K562 (cell line): ENCODE measurements at regions not wholly inside any gene's neighbourhood (a gene's known extent, or its start where the extent isn't known, plus 50 kb on each side); places are given as distances from the start of the nearest gene placed in this dataset.
A peak's percentile ranks its signal among the peaks of the same experiment; 100 is the strongest.

Experiments
- ATAC-seq: fragments of 200-7000 bp; cut with Tn5 transposase; 3 replicates; pipeline ENCODE4 v1.9.1; 2020; ENCODE audit warnings: moderate library complexity
- BruUV-seq: library from RNA; stranded (reverse); fragments of 400-500 nt; replicated peaks from 2 replicates; lab custom pipeline; 2021; lab: Mats Ljungman, UMichigan
- CTCF ChIA-PET: fragments of 300-600 bp; formaldehyde crosslinking; extraction: SDS; loops from one replicate; lab custom pipeline; 2021; ENCODE audit warnings: low intra/inter-chr PET ratio; lab: Yijun Ruan, JAX
- POLR2A ChIA-PET: fragments of 300-600, 350-650 bp; sonication (Branson Sonifier 250); formaldehyde crosslinking; extraction: SDS; loops from one replicate; lab custom pipeline; 2021; ENCODE audit warnings: antibody characterized with exemption, inconsistent platforms; lab: Yijun Ruan, JAX
- DNase-seq, 4 experiments: peaks; one replicate each; pipeline versions ENCODE4 v3.0.0 to v3.0.0-alpha.2; 2011 to 2018; ENCODE audit warnings: low spot score in 3 of 4, mixed read lengths in 3 of 4; ENCODE audit errors: extremely low read depth in 1 of 4
- FAIRE-seq: peaks from 2 replicates; lab custom pipeline; 2011; peaks lifted over from hg19 to GRCh38; lab: Jason Lieb, UNC
- H2AFZ ChIP-seq: 2 replicates; pipeline ENCODE4 v1.6.0; 2011; ENCODE audit warnings: low read depth, low read length, control low read depth, inconsistent platforms
- H3K27ac ChIP-seq: fragments of 200-600 bp; 3 replicates; pipeline ENCODE4 v1.8.0; 2011; ENCODE audit warnings: low read depth, mild to moderate bottlenecking, control low read depth, inconsistent platforms, low read length, moderate library complexity, mixed read lengths; ENCODE audit errors: extremely low read depth
- H3K27me3 ChIP-seq, 2 experiments: fragments of 300-600 bp in 1 of 2; 2 replicates in 1 of 2; 3 replicates in 1 of 2; pipeline versions ENCODE4 v1.6.0 to v1.8.0; 2011; ENCODE audit warnings: inconsistent platforms in 2 of 2, low read length in 2 of 2, mild to moderate bottlenecking in 1 of 2, mixed read lengths in 1 of 2, moderate library complexity in 1 of 2; ENCODE audit not compliant: control insufficient read depth in 2 of 2, insufficient read depth in 2 of 2
- H3K36me3 ChIP-seq: fragments of 300-600 bp; 3 replicates; pipeline ENCODE4 v1.8.0; 2011; ENCODE audit warnings: mild to moderate bottlenecking, low read length, inconsistent platforms; ENCODE audit not compliant: control insufficient read depth, insufficient read depth
- H3K4me1 ChIP-seq, 2 experiments: fragments of 200-600 bp in 1 of 2; replicated peaks in 1 of 2; 2 replicates in 1 of 2; 3 replicates in 1 of 2; pipeline versions ENCODE4 v1.5.1 to v1.8.0; 2011; ENCODE audit warnings: inconsistent platforms in 2 of 2, low read length in 2 of 2, mild to moderate bottlenecking in 1 of 2, mixed read lengths in 1 of 2, moderate library complexity in 1 of 2; ENCODE audit not compliant: control insufficient read depth in 2 of 2, insufficient read depth in 2 of 2
- H3K4me2 ChIP-seq: 2 replicates; pipeline ENCODE4 v1.6.1; 2011; ENCODE audit warnings: low read length, control low read depth, inconsistent platforms, mixed read lengths; ENCODE audit not compliant: insufficient read depth
- H3K4me3 ChIP-seq: fragments of 200-600 bp; sonication (generic), shearing (Covaris generic); 2 replicates; pipeline ENCODE4 v1.5.1; 2016; ENCODE audit warnings: control low read depth, inconsistent platforms
- H3K79me2 ChIP-seq: fragments of 200-600 bp; 3 replicates; pipeline ENCODE4 v1.8.0; 2011; ENCODE audit warnings: low read length, inconsistent platforms; ENCODE audit not compliant: control insufficient read depth, insufficient read depth
- H3K9ac ChIP-seq, 2 experiments: 2 replicates each; pipeline versions ENCODE4 v1.6.0 to v1.6.1; 2011; ENCODE audit warnings: low read depth in 2 of 2, low read length in 2 of 2, control low read depth in 1 of 2, inconsistent platforms in 1 of 2, mild to moderate bottlenecking in 1 of 2, mixed read lengths in 1 of 2; ENCODE audit not compliant: insufficient read depth in 1 of 2
- H3K9me1 ChIP-seq: one replicate; pipeline ENCODE4 v1.6.0; 2011; ENCODE audit warnings: inconsistent platforms, mild to moderate bottlenecking, low read length, moderate library complexity; ENCODE audit not compliant: control insufficient read depth, insufficient read depth
- H3K9me3 ChIP-seq: replicated peaks from 2 replicates; pipeline ENCODE4 v1.5.1; 2011; ENCODE audit warnings: low read depth, low read length, inconsistent platforms; ENCODE audit not compliant: control insufficient read depth, insufficient read depth
- H4K20me1 ChIP-seq: replicated peaks from 2 replicates; pipeline ENCODE4 v1.6.1; 2011; ENCODE audit warnings: low read length, inconsistent platforms, mixed read lengths; ENCODE audit not compliant: control insufficient read depth, insufficient read depth
- BCOR ChIP-seq: fragments of 450-650 bp; IDR thresholded peaks from 2 replicates; pipeline ENCODE4 v1.6.1; 2016
- CBX1 ChIP-seq: sonication (generic); IDR thresholded peaks from 2 replicates; pipeline ENCODE4 v1.6.1; 2016; ENCODE audit warnings: antibody characterized with exemption, low read depth, mild to moderate bottlenecking
- ETS2 ChIP-seq: IDR thresholded peaks from 2 replicates; pipeline ENCODE4 v1.6.1; 2016; ENCODE audit warnings: borderline replicate concordance, missing genetic modification characterization, mild to moderate bottlenecking, moderate library complexity, missing compliant biosample characterization; ENCODE audit not compliant: poor library complexity, severe bottlenecking
- JUND ChIP-seq, 2 experiments: IDR thresholded peaks; 2 replicates in 1 of 2; 3 replicates in 1 of 2; pipeline ENCODE4 v1.6.1; 2011; ENCODE audit warnings: borderline replicate concordance in 2 of 2, low read depth in 2 of 2, low read length in 2 of 2, improper control_type of control experiment in 1 of 2, missing biosample characterization in 1 of 2, missing genetic modification characterization in 1 of 2, missing genetic modification reagents in 1 of 2
- KLF1 ChIP-seq: fragments of 450-650 bp; IDR thresholded peaks from 2 replicates; pipeline ENCODE4 v1.6.1; 2016; ENCODE audit warnings: missing genetic modification characterization, missing compliant biosample characterization
- SP2 ChIP-seq: IDR thresholded peaks from 2 replicates; pipeline ENCODE4 v1.6.1; 2011; ENCODE audit warnings: mild to moderate bottlenecking, low read depth, low read length, moderate library complexity; ENCODE audit not compliant: poor library complexity, severe bottlenecking; ENCODE audit errors: extremely low read depth
- TEAD1 ChIP-seq, 2 experiments: fragments of 450-650 bp in 1 of 2; sonication (generic) in 1 of 2; formaldehyde crosslinking; IDR thresholded peaks; 2 replicates each; pipeline versions ENCODE4 v1.4.0 to v1.8.0; 2020 to 2022; ENCODE audit warnings: mild to moderate bottlenecking in 2 of 2, missing genetic modification reagents in 1 of 2
- TRIM24 ChIP-seq, 2 experiments: fragments of 450-650 bp; IDR thresholded peaks; 2 replicates each; pipeline ENCODE4 v1.6.1; 2016
- ZNF24 ChIP-seq: fragments of 450-650 bp; IDR thresholded peaks from 2 replicates; pipeline ENCODE4 v1.6.1; 2016
- ZNF316 ChIP-seq: fragments of 450-650 bp; IDR thresholded peaks from 2 replicates; pipeline ENCODE4 v1.6.1; 2016
- WGBS: fragments of 100-300 bp; shearing (Covaris generic); methylation state at CpG from one replicate; pipeline ENCODE4 v1.1.6; 2016; ENCODE audit warnings: low coverage, mixed read lengths; ENCODE audit not compliant: insufficient coverage; ENCODE audit errors: missing lambda C conversion rate; 5-methylcytosine and 5-hydroxymethylcytosine counted together
- in situ Hi-C: fragments of 300-500 bp; cut with MboI; formaldehyde crosslinking; loops from 4 replicates; pipeline ENCODE4 v1.15.0; 2018; ENCODE audit warnings: inconsistent platforms, mixed read lengths
- intact Hi-C: fragments of 100-400 bp; cut with micrococcal nuclease; formaldehyde crosslinking; loops from 2 replicates; pipeline ENCODE4 v1.14.2; 2022
- TF ChIP-seq, protein P1 (sequence below): fragments of 250-450 bp; sonication (Bioruptor Pico); IDR thresholded peaks from 2 replicates; pipeline ENCODE4 v1.4.0; 2020; ENCODE audit warnings: mild to moderate bottlenecking, moderate library complexity, borderline replicate concordance
- TF ChIP-seq, protein P2 (sequence below): fragments of 450-650 bp; IDR thresholded peaks from 2 replicates; pipeline ENCODE4 v1.6.1; 2016; ENCODE audit warnings: missing biosample characterization, missing genetic modification characterization

DNA sequence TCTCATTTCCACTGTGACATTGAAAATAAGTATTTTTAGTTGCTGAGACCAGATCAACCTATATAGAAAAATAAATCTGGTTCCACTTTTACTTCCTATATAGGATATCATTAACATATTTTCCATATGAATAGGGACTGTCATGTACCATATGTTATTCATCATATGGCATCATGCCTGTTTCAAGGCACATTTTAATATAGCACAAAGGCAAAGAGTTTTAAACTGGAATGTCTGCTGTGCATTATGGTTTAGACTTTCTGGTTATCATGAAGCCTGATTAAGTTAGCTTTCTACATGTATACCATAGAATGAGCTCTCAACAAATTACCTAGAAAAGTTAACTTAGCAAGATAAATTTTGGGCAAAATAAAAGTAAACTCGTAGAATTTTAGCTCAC, 53.0 kb upstream of the ACYP2 start (continued):
- TF ChIP-seq SP2 = no peak

DNA sequence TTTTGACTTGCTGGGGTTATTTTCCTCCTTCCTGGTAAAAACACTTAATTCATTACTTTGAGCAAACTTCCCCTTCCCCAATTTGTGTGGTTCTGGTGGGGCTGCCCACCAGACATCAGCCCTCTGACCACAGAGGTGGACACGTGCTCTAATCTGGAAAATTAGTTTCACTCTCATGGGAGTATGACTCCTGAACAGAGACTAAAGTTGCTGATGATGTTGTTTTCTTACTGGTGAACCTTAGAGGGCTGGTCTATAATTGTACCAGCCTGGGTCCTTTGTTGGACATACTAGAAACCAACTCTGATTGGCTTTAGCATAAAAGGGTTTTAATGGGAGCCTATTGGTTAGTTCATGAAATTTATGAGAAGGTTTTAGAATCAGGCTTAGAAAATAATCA, 54.1 kb upstream of the ACYP2 start:
- no peak overlapping the region for H3K27ac ChIP-seq
- no TSS peak for BruUV-seq
- CTCF ChIA-PET = no interaction called here

DNA sequence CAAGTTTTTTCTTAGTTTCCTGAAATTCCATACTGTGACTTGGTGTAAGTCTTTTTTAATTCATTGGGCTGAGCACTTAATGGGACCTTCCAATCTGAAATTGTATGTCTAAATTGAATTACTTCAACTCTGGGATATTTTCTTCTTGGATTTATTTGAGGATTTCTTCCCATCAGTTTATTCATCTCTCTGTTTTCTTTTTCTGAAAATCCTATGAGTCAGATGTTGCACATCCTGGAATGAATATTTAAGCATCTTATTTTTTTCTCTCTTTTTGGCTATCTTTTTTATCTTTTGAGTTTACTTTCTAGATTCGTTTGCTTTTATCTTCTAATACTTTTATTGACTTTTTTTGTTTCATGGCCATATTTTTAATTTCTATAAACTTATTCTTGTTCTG, 55.4 kb upstream of the ACYP2 start:
- no peak for ATAC-seq
- peaks cover 22% of the 10 kb centered on the region for H3K9me3 ChIP-seq
- no peaks in the 10 kb centered on the region for H4K20me1 ChIP-seq
- BruUV-seq = no TSS peak
- H3K4me3 ChIP-seq = no peak overlapping the region
- in situ Hi-C loops = no loop called here
- H3K27ac ChIP-seq = no peak overlapping the region
- no peaks in the 10 kb centered on the region for H3K9me1 ChIP-seq
- no peak for FAIRE-seq
- no peak overlapping the region for H2AFZ ChIP-seq
- no peaks in the 10 kb centered on the region; a peak in 1 of 5 replicates for H3K4me1 ChIP-seq
- POLR2A ChIA-PET = no interaction called here
- 0% methylated on average over 1 of the region's 1 CpG for WGBS
- CTCF ChIA-PET = no interaction called here
- no peak overlapping the region for H3K9ac ChIP-seq
- H3K79me2 ChIP-seq = no peaks in the 10 kb centered on the region
- intact Hi-C loops = no loop called here
- no peaks in the 10 kb centered on the region for H3K36me3 ChIP-seq
- DNase-seq = no peak
- H3K4me2 ChIP-seq = no peak overlapping the region
- H3K27me3 ChIP-seq = no peaks in the 10 kb centered on the region
- TF ChIP-seq BCOR (no peak), TRIM24 (IDR thresholded peaks at IDR 0.05) (no peak), ETS2 (no peak), TEAD1 (CRISPR knock-in tag; IDR thresholded peaks at IDR 0.05) (no peak), KLF1 (no peak), JUND (IDR thresholded peaks at IDR 0.05; ENCODE audit: borderline replicate concordance, low read depth, low read length) (no peak), JUND (tag; IDR thresholded peaks at IDR 0.05; ENCODE audit: borderline replicate concordance, low read depth, low read length) (no peak), CBX1 (no peak)
- TF ChIP-seq, protein P1, sequence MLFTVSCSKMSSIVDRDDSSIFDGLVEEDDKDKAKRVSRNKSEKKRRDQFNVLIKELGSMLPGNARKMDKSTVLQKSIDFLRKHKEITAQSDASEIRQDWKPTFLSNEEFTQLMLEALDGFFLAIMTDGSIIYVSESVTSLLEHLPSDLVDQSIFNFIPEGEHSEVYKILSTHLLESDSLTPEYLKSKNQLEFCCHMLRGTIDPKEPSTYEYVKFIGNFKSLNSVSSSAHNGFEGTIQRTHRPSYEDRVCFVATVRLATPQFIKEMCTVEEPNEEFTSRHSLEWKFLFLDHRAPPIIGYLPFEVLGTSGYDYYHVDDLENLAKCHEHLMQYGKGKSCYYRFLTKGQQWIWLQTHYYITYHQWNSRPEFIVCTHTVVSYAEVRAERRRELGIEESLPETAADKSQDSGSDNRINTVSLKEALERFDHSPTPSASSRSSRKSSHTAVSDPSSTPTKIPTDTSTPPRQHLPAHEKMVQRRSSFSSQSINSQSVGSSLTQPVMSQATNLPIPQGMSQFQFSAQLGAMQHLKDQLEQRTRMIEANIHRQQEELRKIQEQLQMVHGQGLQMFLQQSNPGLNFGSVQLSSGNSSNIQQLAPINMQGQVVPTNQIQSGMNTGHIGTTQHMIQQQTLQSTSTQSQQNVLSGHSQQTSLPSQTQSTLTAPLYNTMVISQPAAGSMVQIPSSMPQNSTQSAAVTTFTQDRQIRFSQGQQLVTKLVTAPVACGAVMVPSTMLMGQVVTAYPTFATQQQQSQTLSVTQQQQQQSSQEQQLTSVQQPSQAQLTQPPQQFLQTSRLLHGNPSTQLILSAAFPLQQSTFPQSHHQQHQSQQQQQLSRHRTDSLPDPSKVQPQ (CRISPR knock-in tag) = no peak
- TF ChIP-seq, protein P2, sequence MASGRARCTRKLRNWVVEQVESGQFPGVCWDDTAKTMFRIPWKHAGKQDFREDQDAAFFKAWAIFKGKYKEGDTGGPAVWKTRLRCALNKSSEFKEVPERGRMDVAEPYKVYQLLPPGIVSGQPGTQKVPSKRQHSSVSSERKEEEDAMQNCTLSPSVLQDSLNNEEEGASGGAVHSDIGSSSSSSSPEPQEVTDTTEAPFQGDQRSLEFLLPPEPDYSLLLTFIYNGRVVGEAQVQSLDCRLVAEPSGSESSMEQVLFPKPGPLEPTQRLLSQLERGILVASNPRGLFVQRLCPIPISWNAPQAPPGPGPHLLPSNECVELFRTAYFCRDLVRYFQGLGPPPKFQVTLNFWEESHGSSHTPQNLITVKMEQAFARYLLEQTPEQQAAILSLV (tag) = no peak

More for the DNA sequence above, 54.1 kb upstream of the ACYP2 start:
- Histone ChIP-seq H3K4me1 (no peaks in the 10 kb centered on the region), H3K4me2 (no peak overlapping the region), H2AFZ (no peak overlapping the region), H3K9me3 (peaks cover 19% of the 10 kb centered on the region), H3K4me3 (no peak overlapping the region), H3K79me2 (no peaks in the 10 kb centered on the region), H3K27me3 (no peaks in the 10 kb centered on the region), H3K9me1 (no peaks in the 10 kb centered on the region), H4K20me1 (no peaks in the 10 kb centered on the region), H3K9ac (no peak overlapping the region), H3K36me3 (no peaks in the 10 kb centered on the region)
- no peak for DNase-seq
- POLR2A ChIA-PET = no interaction called here
- in situ Hi-C loops (no loop called here), intact Hi-C loops (no loop called here)
- FAIRE-seq = no peak
- ATAC-seq = no peak
- peak; percentile 67 for TF ChIP-seq ZNF316
- no peak for TF ChIP-seq ZNF24
- 6% methylated on average over 1 of the region's 1 CpG for WGBS
